Myocyte (in vitro differentiated cells): ENCODE measurements at regions not wholly inside any gene's neighbourhood (a gene's known extent, or its start where the extent isn't known, plus 50 kb on each side); places are given as distances from the start of the nearest gene placed in this dataset.
"Not testable (repeated sequence)": the region's sequence is repeated elsewhere in the genome, so short reads cannot be mapped to it uniquely, and the experiment has no call there.

Experiments used
- DNase-seq: peaks from one replicate; pipeline ENCODE4 v3.0.0-alpha.2; 2012; ENCODE audit warnings: low read depth

- DNase-seq: no peak
These were observed 80.2 kb upstream of the GJB6 start for GRCh38 chr13:20312292-20312691.

GRCh38 chr13:20311596-20311995 is 79.5 kb upstream of the GJB6 start:
- DNase-seq: no peak

- no peak for DNase-seq
These were observed 78.9 kb upstream of the GJB6 start for GRCh38 chr13:20311022-20311421.

- DNase-seq: no peak
These were observed 73.9 kb upstream of the GJB6 start for GRCh38 chr13:20306039-20306438.

- no peak for DNase-seq
These were observed 73.5 kb upstream of the GJB6 start for GRCh38 chr13:20305587-20305986.

GRCh38 chr13:20304061-20304460 is 71.9 kb upstream of the GJB6 start:
- not testable (repeated sequence) for DNase-seq

- DNase-seq: no peak
These were observed 71.5 kb upstream of the GJB6 start for GRCh38 chr13:20303636-20304035.

- no peak for DNase-seq
These were observed 69.4 kb upstream of the GJB6 start for GRCh38 chr13:20301403-20302071.

- no peak for DNase-seq
These were observed 68.9 kb upstream of the GJB6 start for GRCh38 chr13:20301015-20301402.

- no peak for DNase-seq
These were observed 65.1 kb upstream of the GJB6 start for GRCh38 chr13:20297181-20297580.

- DNase-seq: no peak
These were observed 63.8 kb upstream of the GJB6 start for GRCh38 chr13:20295956-20296355.

GRCh38 chr13:20294497-20294896 is 62.4 kb upstream of the GJB6 start:
- no peak for DNase-seq

GRCh38 chr13:20292301-20292700 is 60.2 kb upstream of the GJB6 start:
- not testable (repeated sequence) for DNase-seq

GRCh38 chr13:20291675-20292074 is 59.6 kb upstream of the GJB6 start:
- no peak for DNase-seq

GRCh38 chr13:20291037-20291436 is 58.9 kb upstream of the GJB6 start:
- DNase-seq: no peak

GRCh38 chr13:20288561-20288960 is 56.4 kb upstream of the GJB6 start:
- DNase-seq: no peak

- DNase-seq: no peak
These were observed 55.9 kb upstream of the GJB6 start for GRCh38 chr13:20287976-20288375.

- DNase-seq: no peak
These were observed 53.4 kb upstream of the GJB6 start for GRCh38 chr13:20285530-20285929.
